ENCODE measurements at regions not wholly inside any gene's neighbourhood (a gene's known extent, or its start where the extent isn't known, plus 50 kb on each side); places are given as distances from the start of the nearest gene placed in this dataset.

- H3K4me1 Mint-ChIP-seq = peaks cover 17 to 22% of the 10 kb centered on the region in 2 donors
- H3K4me3 Mint-ChIP-seq = peak overlapping the region; percentile 64 to 72
- H3K9me3 Mint-ChIP-seq = peaks cover 4 to 11% of the 10 kb centered on the region in 2 donors
- ATAC-seq (replicated peaks) (peak; percentile 97 to 99), DNase-seq (peak; percentile 38)
- H3K27ac Mint-ChIP-seq = peak overlapping the region; percentile 94
- H3K27me3 Mint-ChIP-seq = no peaks in the 10 kb centered on the region
- peaks cover 5 to 12% of the 10 kb centered on the region in 2 donors for H3K36me3 Mint-ChIP-seq
Measured at GRCh38 chr4:124018383-124019317, 622.1 kb downstream of the SPRY1 start.

GRCh38 chr4:124019749-124020549, 623.4 kb downstream of the SPRY1 start:
- Mint-ChIP-seq H3K4me1 (peaks cover 17 to 22% of the 10 kb centered on the region in 2 donors), H3K36me3 (peaks cover 5 to 12% of the 10 kb centered on the region in 2 donors), H3K27ac (peak overlapping the region; percentile 38), H3K27me3 (no peaks in the 10 kb centered on the region), H3K9me3 (peaks cover 4 to 11% of the 10 kb centered on the region in 2 donors), H3K4me3 (no peak overlapping the region)
- no peak for ATAC-seq (replicated peaks)
- no peak for DNase-seq

DNA sequence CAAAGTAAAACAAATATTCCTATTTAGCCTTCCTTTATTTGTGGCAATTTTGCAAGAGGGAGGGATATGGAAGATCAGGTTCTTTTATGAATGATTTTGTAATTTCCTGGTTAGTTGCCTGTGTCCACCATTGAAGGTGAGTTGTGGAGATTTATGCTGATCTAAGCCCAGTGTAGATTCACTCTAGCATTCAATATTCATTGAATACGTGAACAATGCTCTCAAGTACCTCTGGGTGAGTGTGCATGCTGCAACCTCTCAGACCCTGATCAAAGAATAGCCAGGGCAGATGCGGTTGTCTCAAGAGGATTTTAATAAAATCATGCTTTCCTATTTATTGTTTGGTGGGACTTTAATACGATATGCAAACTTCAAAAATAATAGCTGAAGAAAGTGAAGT, 628.4 kb downstream of the SPRY1 start:
- Mint-ChIP-seq H3K4me1 (peaks cover 5 to 6% of the 10 kb centered on the region in 2 donors), H3K27me3 (no peaks in the 10 kb centered on the region), H3K4me3 (no peak overlapping the region), H3K36me3 (peaks cover 5 to 8% of the 10 kb centered on the region in 2 donors), H3K27ac (no peak overlapping the region), H3K9me3 (peaks cover 0 to 8% of the 10 kb centered on the region in 2 donors)
- DNase-seq = no peak
- no peak for ATAC-seq (replicated peaks)

GRCh38 chr4:124025428-124025827, 628.8 kb downstream of the SPRY1 start:
- peaks cover 5 to 8% of the 10 kb centered on the region in 2 donors for H3K36me3 Mint-ChIP-seq
- peaks cover 2% of the 10 kb centered on the region in 2 donors for H3K4me1 Mint-ChIP-seq
- no peak overlapping the region for H3K4me3 Mint-ChIP-seq
- DNase-seq = no peak
- ATAC-seq (replicated peaks) = no peak
- no peaks in the 10 kb centered on the region for H3K27me3 Mint-ChIP-seq
- peaks cover 0 to 6% of the 10 kb centered on the region in 2 donors for H3K9me3 Mint-ChIP-seq
- H3K27ac Mint-ChIP-seq = no peak overlapping the region

DNA sequence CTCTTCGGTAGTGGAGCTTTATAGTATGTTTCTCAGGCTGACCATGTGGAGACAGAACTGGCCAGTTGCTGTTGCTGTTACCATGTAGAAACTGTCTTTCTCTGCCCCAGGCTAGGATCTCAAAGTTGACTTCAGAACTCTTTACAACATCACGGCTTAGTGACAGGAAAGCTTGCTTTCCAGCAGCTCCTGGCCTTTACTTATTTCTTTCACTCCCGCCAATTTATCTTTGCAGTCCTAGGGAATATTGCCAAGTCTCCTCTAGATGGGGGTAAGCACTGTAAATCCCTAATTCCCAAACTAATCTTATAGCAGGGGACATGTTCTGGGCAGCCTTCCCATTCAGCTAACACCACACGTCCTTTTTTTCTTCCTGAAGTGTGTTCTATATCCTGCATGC, 631.6 kb downstream of the SPRY1 start:
- no peaks in the 10 kb centered on the region for H3K36me3 Mint-ChIP-seq
- no peaks in the 10 kb centered on the region for H3K27me3 Mint-ChIP-seq
- DNase-seq = no peak
- no peaks in the 10 kb centered on the region for H3K9me3 Mint-ChIP-seq
- no peak overlapping the region for H3K4me3 Mint-ChIP-seq
- ATAC-seq (replicated peaks) = no peak
- no peaks in the 10 kb centered on the region for H3K4me1 Mint-ChIP-seq
- no peak overlapping the region for H3K27ac Mint-ChIP-seq

GRCh38 chr4:124030147-124030546, 633.6 kb downstream of the SPRY1 start:
- Mint-ChIP-seq H3K9me3 (no peaks in the 10 kb centered on the region), H3K4me1 (no peaks in the 10 kb centered on the region), H3K36me3 (no peaks in the 10 kb centered on the region), H3K4me3 (no peak overlapping the region), H3K27ac (no peak overlapping the region), H3K27me3 (no peaks in the 10 kb centered on the region)
- ATAC-seq (replicated peaks) (no peak), DNase-seq (no peak)

DNA sequence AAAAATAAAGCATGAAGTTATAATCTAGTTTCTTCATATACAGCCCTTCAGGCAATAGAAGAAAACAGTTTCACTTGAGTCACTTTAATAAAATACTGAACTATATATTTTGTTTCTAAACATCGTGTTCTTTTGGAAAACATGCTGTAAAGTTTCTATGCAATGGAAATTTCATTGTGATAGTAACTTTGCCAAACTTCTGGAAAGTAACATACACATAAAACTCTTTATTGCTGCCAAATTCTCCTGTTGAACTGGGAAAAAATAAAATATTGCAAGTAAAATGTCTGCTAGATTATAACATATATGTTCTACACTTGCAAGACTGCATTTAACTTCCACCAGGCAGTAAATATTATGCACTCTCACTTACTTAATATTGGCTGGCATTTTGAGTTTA, 635.4 kb downstream of the SPRY1 start:
- Mint-ChIP-seq H3K4me3 (no peak overlapping the region), H3K36me3 (no peaks in the 10 kb centered on the region), H3K4me1 (peaks cover 0 to 2% of the 10 kb centered on the region in 2 donors), H3K27ac (no peak overlapping the region), H3K9me3 (no peaks in the 10 kb centered on the region), H3K27me3 (no peaks in the 10 kb centered on the region)
- DNase-seq (no peak), ATAC-seq (replicated peaks) (no peak)

DNA sequence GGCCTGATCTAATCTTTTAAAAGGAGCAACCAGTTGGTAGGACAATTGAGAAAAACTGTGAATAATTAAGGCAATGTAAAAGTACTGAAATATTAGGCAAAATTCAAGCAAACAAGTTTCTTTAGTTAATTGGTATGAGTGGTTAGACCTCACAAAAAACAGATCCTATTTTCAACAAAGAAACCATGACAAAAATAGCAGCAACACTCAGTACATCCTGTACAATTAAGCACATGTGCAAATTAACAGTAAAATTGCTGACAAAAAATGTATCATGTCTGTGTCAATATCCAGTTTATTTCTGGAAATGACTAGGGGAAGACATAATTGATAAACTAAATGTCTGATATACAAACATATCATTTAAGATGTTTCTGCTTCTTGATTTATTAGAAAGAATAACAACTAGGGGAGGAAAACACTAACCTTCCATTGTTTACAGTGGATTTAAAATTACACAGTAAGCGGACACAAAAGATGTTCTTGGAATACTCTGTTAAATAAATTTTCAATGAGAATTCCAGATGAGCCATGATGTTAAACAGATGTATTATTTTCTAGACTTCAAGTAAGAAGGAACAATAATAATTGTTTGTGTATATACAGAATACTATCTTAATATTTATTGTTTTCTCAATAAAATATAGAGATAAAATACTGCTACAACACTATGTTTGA, 638.9 kb downstream of the SPRY1 start:
- H3K36me3 Mint-ChIP-seq = no peaks in the 10 kb centered on the region
- DNase-seq (no peak), ATAC-seq (replicated peaks) (no peak)
- peaks cover 0 to 2% of the 10 kb centered on the region in 2 donors for H3K4me1 Mint-ChIP-seq
- peaks cover 0 to 2% of the 10 kb centered on the region in 2 donors for H3K9me3 Mint-ChIP-seq
- H3K27me3 Mint-ChIP-seq = no peaks in the 10 kb centered on the region
- H3K27ac Mint-ChIP-seq = no peak overlapping the region
- no peak overlapping the region for H3K4me3 Mint-ChIP-seq

- H3K9me3 Mint-ChIP-seq = peaks cover 0 to 2% of the 10 kb centered on the region in 2 donors
- H3K36me3 Mint-ChIP-seq = no peaks in the 10 kb centered on the region
- peaks cover 0 to 2% of the 10 kb centered on the region in 2 donors for H3K4me1 Mint-ChIP-seq
- no peak overlapping the region for H3K27ac Mint-ChIP-seq
- no peak overlapping the region for H3K4me3 Mint-ChIP-seq
- no peak for DNase-seq
- no peak for ATAC-seq (replicated peaks)
- no peaks in the 10 kb centered on the region for H3K27me3 Mint-ChIP-seq
Measured at GRCh38 chr4:124037236-124037635, 640.6 kb downstream of the SPRY1 start.

DNA sequence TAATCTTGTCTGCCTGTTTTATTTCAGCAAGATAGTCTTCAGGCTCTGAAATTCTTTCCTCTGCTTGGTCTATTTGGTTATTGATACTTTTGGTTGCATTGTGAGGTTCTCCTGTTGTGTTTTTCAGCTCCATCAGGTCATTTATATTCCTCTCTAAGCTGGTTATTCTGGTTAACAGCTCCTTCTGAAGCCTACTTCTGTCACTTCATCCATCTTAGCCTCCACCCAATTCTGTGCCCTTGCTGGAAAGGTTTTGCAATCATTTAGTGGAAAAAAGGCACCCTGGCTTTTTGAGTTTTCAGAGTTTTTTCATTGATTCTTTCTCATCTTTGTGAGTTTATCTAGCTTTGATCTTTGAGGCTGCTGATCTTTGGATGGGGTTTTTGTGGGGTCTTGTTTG, 647.7 kb downstream of the SPRY1 start:
- Mint-ChIP-seq H3K27me3 (peaks cover 7 to 11% of the 10 kb centered on the region in 2 donors), H3K36me3 (no peaks in the 10 kb centered on the region), H3K4me1 (no peaks in the 10 kb centered on the region), H3K4me3 (no peak overlapping the region), H3K9me3 (peaks cover 0 to 3% of the 10 kb centered on the region in 2 donors), H3K27ac (no peak overlapping the region)
- DNase-seq (no peak), ATAC-seq (replicated peaks) (no peak)

- Mint-ChIP-seq H3K27ac (no peak overlapping the region), H3K4me1 (no peaks in the 10 kb centered on the region), H3K9me3 (peaks cover 0 to 1% of the 10 kb centered on the region in 2 donors), H3K27me3 (peaks cover 7 to 11% of the 10 kb centered on the region in 2 donors), H3K4me3 (no peak overlapping the region), H3K36me3 (no peaks in the 10 kb centered on the region)
- ATAC-seq (replicated peaks) (no peak), DNase-seq (no peak)
Measured at GRCh38 chr4:124044867-124045266, 648.3 kb downstream of the SPRY1 start.

DNA sequence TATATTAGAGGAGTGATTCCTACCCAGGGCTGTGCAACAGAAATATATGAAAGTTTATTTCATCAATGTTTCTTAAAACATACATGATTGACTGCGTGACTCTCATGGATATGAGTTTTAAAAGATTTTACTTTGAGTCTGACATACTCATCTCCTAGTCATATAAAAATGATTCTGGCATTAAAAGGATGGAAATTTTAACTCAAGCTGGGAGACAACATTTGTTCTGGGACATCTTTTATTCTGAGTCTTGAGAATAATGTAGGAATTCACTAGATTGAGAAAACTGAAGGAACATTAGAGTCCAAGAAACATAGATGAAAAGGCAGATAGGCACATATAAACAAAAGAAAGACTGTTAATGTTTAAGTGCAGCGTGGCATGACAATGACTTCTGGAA, 649.6 kb downstream of the SPRY1 start:
- Mint-ChIP-seq H3K36me3 (no peaks in the 10 kb centered on the region), H3K27me3 (peaks cover 7 to 11% of the 10 kb centered on the region in 2 donors), H3K9me3 (peaks cover 0 to 1% of the 10 kb centered on the region in 2 donors), H3K4me1 (no peaks in the 10 kb centered on the region), H3K4me3 (no peak overlapping the region), H3K27ac (no peak overlapping the region)
- ATAC-seq (replicated peaks) (no peak), DNase-seq (no peak)

DNA sequence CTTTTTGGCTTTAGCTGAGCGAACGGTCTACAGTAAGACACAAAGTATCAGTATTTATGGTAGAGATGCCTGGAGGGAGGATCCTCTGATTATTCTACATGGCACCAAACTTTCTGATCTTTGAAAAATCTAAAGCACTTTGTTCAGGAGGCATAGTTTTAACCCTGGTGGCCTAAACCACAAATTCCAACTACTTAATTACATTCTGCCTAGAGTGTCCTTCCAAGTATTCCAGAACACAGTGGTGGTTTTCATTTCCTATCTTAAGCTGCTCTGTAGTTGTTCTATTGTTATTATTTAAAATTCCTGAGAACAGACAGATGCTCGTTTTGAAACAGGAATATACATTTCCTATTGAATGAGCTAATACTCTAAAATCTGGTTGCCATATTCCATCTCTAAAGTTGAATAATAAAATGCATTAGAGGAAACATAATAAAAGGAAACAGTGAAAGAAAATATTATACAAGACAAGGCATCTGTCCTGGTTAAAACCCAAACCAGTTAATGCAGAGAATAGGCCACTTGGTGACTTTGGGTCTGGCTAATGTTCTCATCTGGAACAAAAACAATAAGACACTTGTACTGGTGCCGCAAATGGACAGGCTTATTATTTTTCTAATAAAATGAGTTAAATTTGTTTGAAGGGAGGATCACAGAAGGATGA, 657.4 kb downstream of the SPRY1 start:
- no peak for ATAC-seq (replicated peaks)
- Mint-ChIP-seq H3K27ac (no peak overlapping the region), H3K9me3 (no peaks in the 10 kb centered on the region), H3K4me1 (no peaks in the 10 kb centered on the region), H3K36me3 (no peaks in the 10 kb centered on the region), H3K27me3 (peaks cover 0 to 8% of the 10 kb centered on the region in 2 donors), H3K4me3 (no peak overlapping the region)
- no peak for DNase-seq

GRCh38 chr4:124055336-124055735, 657.2 kb downstream of the ANKRD50 start:
- ATAC-seq (replicated peaks) = no peak
- H3K27me3 Mint-ChIP-seq = peaks cover 0 to 8% of the 10 kb centered on the region in 2 donors
- H3K9me3 Mint-ChIP-seq = no peaks in the 10 kb centered on the region
- no peak overlapping the region for H3K4me3 Mint-ChIP-seq
- DNase-seq = no peak
- no peak overlapping the region for H3K27ac Mint-ChIP-seq
- H3K36me3 Mint-ChIP-seq = no peaks in the 10 kb centered on the region
- peaks cover 3 to 4% of the 10 kb centered on the region in 2 donors for H3K4me1 Mint-ChIP-seq
